ENCODE measurements at regions not wholly inside any gene's neighbourhood (a gene's known extent, or its start where the extent isn't known, plus 50 kb on each side); places are given as distances from the start of the nearest gene placed in this dataset.

DNA sequence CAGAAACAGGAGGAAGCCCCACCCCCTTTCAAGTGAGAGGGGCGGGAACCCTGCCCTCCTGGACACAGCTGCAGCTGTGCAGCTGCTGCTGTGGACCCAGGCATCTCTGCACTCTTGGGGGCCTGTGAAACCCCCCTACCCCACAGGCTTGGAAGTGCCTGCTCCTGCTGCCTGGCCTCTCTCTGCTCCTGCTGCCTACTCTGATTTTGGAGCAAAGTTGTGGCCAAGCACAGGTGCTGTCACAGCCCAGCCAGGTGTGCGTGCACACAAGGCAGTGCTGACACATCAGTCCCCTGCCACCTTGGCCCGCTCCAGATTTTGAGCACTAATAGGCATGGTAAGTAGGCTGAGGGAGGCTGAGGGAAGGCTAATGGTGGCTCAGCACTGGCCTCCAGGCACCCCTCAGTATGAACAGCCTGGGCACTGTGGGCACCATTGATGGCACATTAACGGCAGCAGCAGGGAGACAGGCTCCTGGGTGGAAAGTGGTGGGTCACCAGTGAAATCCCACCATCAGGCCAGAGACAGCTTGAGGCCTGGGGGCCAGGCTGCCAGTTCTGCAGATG is 890.9 kb downstream of the GBE1 start:
- TF ChIP-seq, protein P1, sequence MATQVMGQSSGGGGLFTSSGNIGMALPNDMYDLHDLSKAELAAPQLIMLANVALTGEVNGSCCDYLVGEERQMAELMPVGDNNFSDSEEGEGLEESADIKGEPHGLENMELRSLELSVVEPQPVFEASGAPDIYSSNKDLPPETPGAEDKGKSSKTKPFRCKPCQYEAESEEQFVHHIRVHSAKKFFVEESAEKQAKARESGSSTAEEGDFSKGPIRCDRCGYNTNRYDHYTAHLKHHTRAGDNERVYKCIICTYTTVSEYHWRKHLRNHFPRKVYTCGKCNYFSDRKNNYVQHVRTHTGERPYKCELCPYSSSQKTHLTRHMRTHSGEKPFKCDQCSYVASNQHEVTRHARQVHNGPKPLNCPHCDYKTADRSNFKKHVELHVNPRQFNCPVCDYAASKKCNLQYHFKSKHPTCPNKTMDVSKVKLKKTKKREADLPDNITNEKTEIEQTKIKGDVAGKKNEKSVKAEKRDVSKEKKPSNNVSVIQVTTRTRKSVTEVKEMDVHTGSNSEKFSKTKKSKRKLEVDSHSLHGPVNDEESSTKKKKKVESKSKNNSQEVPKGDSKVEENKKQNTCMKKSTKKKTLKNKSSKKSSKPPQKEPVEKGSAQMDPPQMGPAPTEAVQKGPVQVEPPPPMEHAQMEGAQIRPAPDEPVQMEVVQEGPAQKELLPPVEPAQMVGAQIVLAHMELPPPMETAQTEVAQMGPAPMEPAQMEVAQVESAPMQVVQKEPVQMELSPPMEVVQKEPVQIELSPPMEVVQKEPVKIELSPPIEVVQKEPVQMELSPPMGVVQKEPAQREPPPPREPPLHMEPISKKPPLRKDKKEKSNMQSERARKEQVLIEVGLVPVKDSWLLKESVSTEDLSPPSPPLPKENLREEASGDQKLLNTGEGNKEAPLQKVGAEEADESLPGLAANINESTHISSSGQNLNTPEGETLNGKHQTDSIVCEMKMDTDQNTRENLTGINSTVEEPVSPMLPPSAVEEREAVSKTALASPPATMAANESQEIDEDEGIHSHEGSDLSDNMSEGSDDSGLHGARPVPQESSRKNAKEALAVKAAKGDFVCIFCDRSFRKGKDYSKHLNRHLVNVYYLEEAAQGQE (IDR thresholded peaks at IDR 0.05; ENCODE audit: insufficient read depth in 1 of 2, low read depth in 2 of 2, low read length in 1 of 2): no peak
- TF ChIP-seq CTCF (IDR thresholded peaks at IDR 0.05) (no peak), POLR2AphosphoS5 (IDR thresholded peaks at IDR 0.05; ENCODE audit: low read depth, low read length) (no peak)

Measured in Panc1 (cell line).